Gastroesophageal sphincter (tissue), 2 donors: ENCODE measurements at regions not wholly inside any gene's neighbourhood (a gene's known extent, or its start where the extent isn't known, plus 50 kb on each side); places are given as distances from the start of the nearest gene placed in this dataset.

Experiments used
- POLR2A ChIP-seq, 2 donors: fragments of 450-650 bp; IDR thresholded peaks; one replicate each; pipeline ENCODE4 v1.6.1; 2017; ENCODE audit warnings: antibody characterized with exemption in 2 of 2, mild to moderate bottlenecking in 2 of 2, moderate library complexity in 1 of 2
- POLR2AphosphoS5 ChIP-seq: sonication (generic); formaldehyde crosslinking; IDR thresholded peaks from one replicate; pipeline ENCODE4 v1.6.1; 2017; ENCODE audit warnings: antibody characterized with exemption

- TF ChIP-seq POLR2A (IDR thresholded peaks at IDR 0.05) (no peak), POLR2AphosphoS5 (no peak)
Observed at GRCh38 chr2:118609138-118609537, 238.3 kb downstream of the EN1 start.
